Astrocyte (in vitro differentiated cells and primary cell): ENCODE measurements at regions not wholly inside any gene's neighbourhood (a gene's known extent, or its start where the extent isn't known, plus 50 kb on each side); places are given as distances from the start of the nearest gene placed in this dataset.

ENCODE experiments used
- DNase-seq: peaks from one replicate; pipeline ENCODE4 v3.0.0-alpha.2; 2010; ENCODE audit warnings: low read depth
- FAIRE-seq: peaks from 2 replicates; lab custom pipeline; 2011; peaks lifted over from hg19 to GRCh38; lab: Jason Lieb, UNC
- H2AFZ ChIP-seq: 2 replicates; pipeline ENCODE4 v1.6.0; 2012; ENCODE audit warnings: low read depth, low read length, inconsistent platforms
- H3K27ac ChIP-seq: 2 replicates; pipeline ENCODE4 v1.5.1; 2011; ENCODE audit warnings: low read depth, low read length, inconsistent platforms
- H3K27me3 ChIP-seq: 2 replicates; pipeline ENCODE4 v1.6.0; 2011; ENCODE audit warnings: low read length, inconsistent platforms; ENCODE audit not compliant: insufficient read depth
- H3K36me3 ChIP-seq: 2 replicates; pipeline ENCODE4 v1.5.1; 2011; ENCODE audit warnings: low read length, inconsistent platforms; ENCODE audit not compliant: insufficient read depth
- H3K4me1 ChIP-seq: 2 replicates; pipeline ENCODE4 v1.5.1; 2011; ENCODE audit warnings: low read length, inconsistent platforms; ENCODE audit not compliant: insufficient read depth
- H3K4me2 ChIP-seq: 2 replicates; pipeline ENCODE4 v1.6.0; 2012; ENCODE audit warnings: low read length, inconsistent platforms
- H3K4me3 ChIP-seq: 2 replicates; pipeline ENCODE4 v1.5.1; 2011; ENCODE audit warnings: low read depth, mild to moderate bottlenecking, low read length, inconsistent platforms; ENCODE audit not compliant: insufficient read depth
- H3K79me2 ChIP-seq: 2 replicates; pipeline ENCODE4 v1.6.0; 2012; ENCODE audit warnings: mild to moderate bottlenecking, low read length, inconsistent platforms; ENCODE audit not compliant: insufficient read depth
- H3K9ac ChIP-seq: 2 replicates; pipeline ENCODE4 v1.6.0; 2012; ENCODE audit warnings: mild to moderate bottlenecking, low read length, inconsistent platforms
- H3K9me3 ChIP-seq: 2 replicates; pipeline ENCODE4 v1.5.1; 2012; ENCODE audit warnings: low read depth, mild to moderate bottlenecking, low read length, inconsistent platforms; ENCODE audit not compliant: insufficient read depth
- H4K20me1 ChIP-seq: 2 replicates; pipeline ENCODE4 v1.6.0; 2012; ENCODE audit warnings: low read length, inconsistent platforms; ENCODE audit not compliant: insufficient read depth
- H3K27ac Mint-ChIP-seq: one replicate; pipeline ENCODE4 v1.8.0; 2021; ENCODE audit warnings: mild to moderate bottlenecking, mixed read lengths; ENCODE audit not compliant: unreplicated experiment
- H3K27me3 Mint-ChIP-seq: one replicate; pipeline ENCODE4 v1.8.0; 2021; ENCODE audit warnings: low read depth, mixed read lengths; ENCODE audit not compliant: unreplicated experiment
- H3K36me3 Mint-ChIP-seq: one replicate; pipeline ENCODE4 v1.8.0; 2021; ENCODE audit warnings: low read depth, mixed read lengths; ENCODE audit not compliant: unreplicated experiment
- H3K4me1 Mint-ChIP-seq: one replicate; pipeline ENCODE4 v1.8.0; 2021; ENCODE audit warnings: low read depth, mixed read lengths; ENCODE audit not compliant: unreplicated experiment
- H3K4me3 Mint-ChIP-seq: one replicate; pipeline ENCODE4 v1.8.0; 2021; ENCODE audit warnings: mild to moderate bottlenecking, moderate library complexity, mixed read lengths; ENCODE audit not compliant: unreplicated experiment
- H3K9me3 Mint-ChIP-seq: one replicate; pipeline ENCODE4 v1.8.0; 2021; ENCODE audit warnings: mild to moderate bottlenecking, mixed read lengths; ENCODE audit not compliant: unreplicated experiment
- CTCF ChIP-seq: IDR thresholded peaks from 2 replicates; pipeline ENCODE4 v1.5.1; 2011; ENCODE audit warnings: low read depth, mild to moderate bottlenecking, inconsistent platforms, low read length, moderate library complexity; ENCODE audit not compliant: insufficient read depth
- EZH2 ChIP-seq: IDR thresholded peaks from 2 replicates; pipeline ENCODE4 v1.6.1; 2012; ENCODE audit warnings: mild to moderate bottlenecking, low read length, inconsistent platforms; ENCODE audit not compliant: insufficient read depth

GRCh38 chr3:191148131-191148530, 50.9 kb upstream of the OSTN start:
- no peak overlapping the region for H3K4me2 ChIP-seq
- Mint-ChIP-seq H3K36me3 (no peaks in the 10 kb centered on the region), H3K4me3 (no peak overlapping the region), H3K27ac (no peak overlapping the region), H3K4me1 (no peaks in the 10 kb centered on the region), H3K9me3 (peaks cover 3% of the 10 kb centered on the region), H3K27me3 (no peaks in the 10 kb centered on the region)
- no peak for FAIRE-seq
- no peaks in the 10 kb centered on the region for H3K27me3 ChIP-seq
- TF ChIP-seq EZH2 (no peak), CTCF (no peak)
- H3K4me3 ChIP-seq, result no peak overlapping the region
- no peak for DNase-seq
- no peak overlapping the region for H3K9ac ChIP-seq
- H3K79me2 ChIP-seq, result no peaks in the 10 kb centered on the region
- H3K27ac ChIP-seq, result no peak overlapping the region
- H2AFZ ChIP-seq, result no peak overlapping the region
- H3K36me3 ChIP-seq, result no peaks in the 10 kb centered on the region
- no peaks in the 10 kb centered on the region for H4K20me1 ChIP-seq
- peaks cover 2% of the 10 kb centered on the region for H3K4me1 ChIP-seq
- H3K9me3 ChIP-seq, result no peaks in the 10 kb centered on the region

DNA sequence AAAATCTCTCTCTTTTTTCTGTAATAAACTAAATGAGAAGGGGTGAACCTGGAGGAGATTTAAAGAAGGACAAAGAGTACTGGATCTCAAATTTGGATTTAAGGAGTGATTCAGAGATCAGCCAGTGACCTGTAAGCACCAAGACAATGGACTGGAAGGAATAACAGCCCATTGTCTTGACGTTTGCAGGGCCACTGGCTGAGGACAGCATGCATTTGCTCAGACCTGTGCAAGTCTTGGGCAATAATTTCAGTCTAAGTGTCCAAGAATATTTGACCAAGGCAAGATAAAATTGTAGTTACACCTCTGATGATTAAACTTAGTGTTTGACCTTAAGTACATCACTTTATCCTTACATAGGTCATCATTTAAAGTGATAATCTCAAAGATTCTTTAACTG, 55.8 kb upstream of the OSTN start:
- Histone ChIP-seq H3K27me3 (no peaks in the 10 kb centered on the region), H3K4me2 (no peak overlapping the region), H3K4me3 (no peak overlapping the region), H4K20me1 (no peaks in the 10 kb centered on the region), H2AFZ (no peak overlapping the region), H3K9me3 (no peaks in the 10 kb centered on the region), H3K4me1 (peaks cover 3% of the 10 kb centered on the region), H3K36me3 (no peaks in the 10 kb centered on the region), H3K27ac (no peak overlapping the region), H3K79me2 (no peaks in the 10 kb centered on the region), H3K9ac (no peak overlapping the region)
- Mint-ChIP-seq H3K4me3 (no peak overlapping the region), H3K9me3 (peaks cover 3% of the 10 kb centered on the region), H3K27ac (no peak overlapping the region), H3K36me3 (no peaks in the 10 kb centered on the region), H3K4me1 (peaks cover 9% of the 10 kb centered on the region), H3K27me3 (no peaks in the 10 kb centered on the region)
- no peak for DNase-seq
- no peak for FAIRE-seq
- TF ChIP-seq CTCF (no peak), EZH2 (no peak)

- Histone ChIP-seq H3K9me3 (no peaks in the 10 kb centered on the region), H3K79me2 (no peaks in the 10 kb centered on the region), H3K36me3 (no peaks in the 10 kb centered on the region), H3K4me2 (peak overlapping the region; percentile 32), H4K20me1 (no peaks in the 10 kb centered on the region), H2AFZ (no peak overlapping the region), H3K4me1 (peaks cover 3% of the 10 kb centered on the region), H3K27me3 (no peaks in the 10 kb centered on the region), H3K9ac (no peak overlapping the region), H3K4me3 (no peak overlapping the region), H3K27ac (peak overlapping the region; percentile 51)
- no peaks in the 10 kb centered on the region for H3K27me3 Mint-ChIP-seq
- H3K27ac Mint-ChIP-seq, result peak overlapping the region; percentile 24
- peaks cover 9% of the 10 kb centered on the region for H3K4me1 Mint-ChIP-seq
- FAIRE-seq (peak; percentile 71), DNase-seq (peak; percentile 77)
- H3K4me3 Mint-ChIP-seq, result no peak overlapping the region
- no peaks in the 10 kb centered on the region for H3K36me3 Mint-ChIP-seq
- TF ChIP-seq CTCF (no peak), EZH2 (no peak)
- H3K9me3 Mint-ChIP-seq, result no peaks in the 10 kb centered on the region
Observed at GRCh38 chr3:191141728-191142127, 57.3 kb upstream of the OSTN start.
